H4 (cell line): ENCODE measurements at regions not wholly inside any gene's neighbourhood (a gene's known extent, or its start where the extent isn't known, plus 50 kb on each side); places are given as distances from the start of the nearest gene placed in this dataset.
"Not testable (repeated sequence)": the region's sequence is repeated elsewhere in the genome, so short reads cannot be mapped to it uniquely, and the experiment has no call there.

ENCODE experiments used
- DNase-seq: peaks from one replicate; pipeline ENCODE4 v3.0.0-alpha.2; 2015; ENCODE audit warnings: low spot score

DNA sequence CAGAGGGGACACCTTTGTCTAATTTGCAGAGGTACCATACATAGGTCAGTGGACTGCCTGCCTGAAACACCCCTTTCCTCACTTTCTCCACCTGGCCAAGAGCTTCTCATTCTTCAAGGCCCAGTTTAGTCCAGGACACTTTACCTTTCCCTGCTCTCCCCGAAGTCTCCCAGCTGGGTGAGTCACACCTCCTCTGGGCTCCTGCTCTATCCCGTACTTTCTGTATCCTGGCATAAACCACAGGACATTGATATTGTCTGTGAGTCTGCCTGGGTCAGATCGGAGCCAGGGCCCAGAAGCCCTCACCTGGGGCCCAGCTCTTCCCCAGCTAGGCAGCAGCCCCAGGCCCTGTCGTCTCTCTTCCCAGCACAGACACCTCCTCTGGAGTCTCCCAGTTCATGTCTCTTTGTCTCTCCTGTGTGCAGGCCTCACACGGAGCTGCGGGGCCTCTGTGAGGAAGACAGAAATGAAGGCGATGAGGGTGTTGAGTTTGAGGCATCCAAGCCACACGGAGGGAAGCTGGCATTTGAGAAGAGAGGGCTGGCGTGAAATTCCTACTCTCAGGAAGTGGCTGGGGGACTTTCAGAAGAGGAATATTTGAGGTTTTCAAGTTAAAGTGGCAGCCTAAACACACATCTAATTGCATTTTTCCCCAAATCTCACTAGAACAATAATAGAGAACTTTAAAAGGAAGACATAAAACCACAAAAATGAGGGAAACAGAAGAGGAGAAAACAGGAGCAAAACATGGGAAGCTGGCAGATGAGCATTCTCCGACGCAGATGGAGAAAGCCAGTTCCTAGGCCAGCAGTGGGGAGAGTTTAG, 79.6 kb upstream of the LAPTM4A start:
- DNase-seq = peak; percentile 11

DNA sequence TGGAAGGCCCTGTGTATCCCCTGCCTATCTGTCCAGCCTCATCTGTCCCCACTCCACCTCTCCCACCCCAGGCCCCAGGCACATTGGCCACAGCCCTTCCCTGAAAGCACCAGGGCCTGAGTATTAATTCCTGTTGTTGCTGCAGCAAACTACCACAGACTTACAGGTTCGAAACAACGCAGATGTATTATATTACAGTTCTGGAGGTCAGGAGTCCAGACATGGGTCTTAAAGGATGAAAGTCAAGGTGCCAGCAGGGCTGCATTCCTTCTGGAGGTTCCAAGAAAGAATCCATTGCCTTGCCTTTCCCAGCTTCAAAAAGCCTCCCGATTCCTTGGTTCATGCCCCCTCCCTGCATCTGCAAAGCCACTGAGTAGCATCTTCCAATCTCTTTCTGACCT, 78.7 kb upstream of the LAPTM4A start:
- no peak for DNase-seq

DNA sequence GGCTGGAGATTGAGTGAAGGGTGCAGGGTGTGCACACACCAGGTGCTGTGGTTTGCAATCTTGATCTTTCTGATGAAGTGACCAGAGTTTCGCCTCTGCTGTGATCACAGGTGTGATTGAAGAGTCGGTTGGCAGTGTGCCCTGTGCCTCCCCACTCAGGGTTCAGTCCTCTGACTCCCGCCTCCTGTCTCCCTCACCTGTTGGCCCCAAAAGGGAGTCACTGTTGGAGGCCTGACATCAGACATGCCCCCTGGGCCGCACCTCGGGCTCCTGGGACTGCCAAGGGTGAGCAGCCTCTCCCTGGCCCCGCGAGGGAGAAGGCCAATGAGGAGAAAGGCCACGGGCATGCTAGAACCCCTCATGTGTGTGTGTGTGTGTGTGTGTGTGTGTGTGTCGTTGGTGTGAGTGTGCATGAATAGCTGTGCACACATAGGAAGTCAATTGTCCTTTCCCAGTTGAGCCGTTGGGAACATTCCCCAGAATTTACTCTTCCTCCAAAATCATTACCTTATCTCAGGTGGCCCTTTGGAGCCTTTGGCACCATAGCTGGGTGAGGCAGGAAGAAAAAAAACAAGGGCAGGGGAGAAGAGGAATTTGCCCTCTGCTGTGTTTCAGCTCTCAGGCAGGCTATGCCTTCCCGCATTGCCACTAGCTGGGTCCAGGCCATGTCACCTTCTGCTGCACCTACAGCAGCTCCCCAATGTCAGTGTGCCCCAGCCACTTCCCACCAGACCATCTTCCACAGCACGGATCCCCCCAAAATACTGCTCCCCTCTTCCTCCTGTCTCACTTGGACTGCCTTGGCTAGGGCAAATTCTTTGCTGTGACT, 78.1 kb upstream of the LAPTM4A start:
- DNase-seq = no peak

DNA sequence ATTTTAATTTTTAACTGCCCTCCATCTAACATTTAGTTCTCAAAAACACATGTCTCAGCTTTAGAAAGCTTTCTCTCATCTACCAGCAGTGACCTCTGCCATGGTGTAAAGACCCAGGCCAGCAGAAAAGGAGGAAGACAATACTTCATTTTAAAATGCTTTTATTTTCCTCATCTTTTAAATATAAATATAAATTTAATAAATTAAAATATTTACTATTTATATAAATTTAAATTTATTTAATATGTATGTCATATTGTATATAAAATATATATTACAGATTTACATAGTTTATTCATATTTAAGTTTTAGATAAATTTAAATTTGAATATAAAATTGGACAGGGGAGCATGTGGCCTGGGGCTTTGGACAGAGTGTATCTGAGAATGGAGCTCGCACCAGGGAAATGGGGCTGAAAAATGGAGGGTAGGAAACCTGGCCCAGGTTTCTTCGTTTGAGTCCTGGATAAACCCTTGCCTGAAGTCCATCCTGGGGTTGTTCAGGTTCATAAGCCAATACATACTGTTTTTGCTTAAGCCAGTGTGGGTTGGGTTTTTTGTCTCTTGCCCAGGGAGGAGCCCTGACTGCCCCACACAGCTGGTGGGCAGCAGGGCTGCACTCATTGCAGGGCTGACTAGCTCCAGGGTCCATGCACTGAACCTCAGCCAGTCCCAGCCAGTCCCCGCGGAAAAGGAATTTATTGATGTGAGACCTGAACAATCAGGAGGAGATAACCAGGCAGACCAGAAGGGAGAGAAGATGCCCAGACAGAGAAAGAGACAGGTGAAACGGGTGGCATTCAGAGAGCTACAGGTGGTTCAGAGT, 77.3 kb upstream of the LAPTM4A start:
- no peak for DNase-seq

DNA sequence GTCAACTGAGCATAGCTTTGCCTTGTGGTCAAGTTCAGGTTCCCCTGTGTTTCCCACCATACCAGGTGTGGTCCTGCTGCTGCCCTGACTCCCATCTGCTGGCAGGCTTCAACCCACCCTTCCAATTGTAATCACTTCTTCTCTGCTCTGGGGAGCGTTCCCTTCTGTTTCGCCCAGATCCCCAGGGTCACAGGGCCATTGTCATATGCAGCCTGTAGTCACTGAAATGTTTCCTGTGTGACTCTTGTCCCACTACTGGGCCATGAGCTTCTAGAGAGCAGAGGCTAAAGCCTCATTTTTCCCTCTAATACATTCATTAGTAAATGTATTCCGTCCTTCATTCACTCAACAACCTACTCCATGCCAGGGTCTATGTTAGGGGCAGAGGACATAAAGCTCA, 75.0 kb upstream of the LAPTM4A start:
- no peak for DNase-seq

DNA sequence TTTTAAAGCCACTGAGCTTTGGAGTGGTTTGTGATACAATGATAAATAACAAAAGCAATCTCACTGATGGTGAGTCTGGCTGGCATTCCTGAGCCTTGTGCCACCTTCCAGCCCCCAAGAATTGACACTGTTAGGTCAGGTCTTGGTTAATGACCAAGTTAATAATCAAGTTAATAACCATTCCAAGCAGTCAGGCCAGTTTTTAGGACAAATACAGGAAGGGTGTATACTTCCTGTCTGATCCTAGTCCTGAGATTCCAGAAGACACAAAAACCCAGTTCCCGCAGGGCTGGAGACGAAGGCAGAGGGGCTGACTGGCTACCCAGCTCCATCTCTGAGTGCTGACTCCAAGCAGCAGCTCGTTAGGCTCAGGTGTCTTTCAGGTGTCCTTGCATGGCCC, 74.6 kb upstream of the LAPTM4A start:
- DNase-seq = no peak

DNA sequence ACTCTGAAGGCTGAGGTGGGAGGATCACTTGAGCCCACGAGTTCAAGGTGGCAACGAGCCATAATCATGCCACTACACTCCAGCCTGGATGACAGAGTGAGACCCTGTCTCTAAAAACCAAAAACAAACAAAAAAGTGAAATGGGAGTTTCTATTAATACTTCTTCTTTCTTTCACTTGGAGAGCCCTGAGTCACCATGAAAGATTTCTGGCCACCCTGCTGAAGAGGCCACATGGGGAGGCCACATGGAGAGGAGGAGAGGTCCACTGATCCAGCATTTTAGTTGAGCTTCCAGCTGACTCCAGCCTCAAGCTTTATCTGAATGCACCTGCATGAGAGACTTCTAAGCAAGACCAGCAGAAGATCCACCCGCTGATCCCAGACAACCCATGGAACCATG, 74.2 kb upstream of the LAPTM4A start:
- DNase-seq = no peak

DNA sequence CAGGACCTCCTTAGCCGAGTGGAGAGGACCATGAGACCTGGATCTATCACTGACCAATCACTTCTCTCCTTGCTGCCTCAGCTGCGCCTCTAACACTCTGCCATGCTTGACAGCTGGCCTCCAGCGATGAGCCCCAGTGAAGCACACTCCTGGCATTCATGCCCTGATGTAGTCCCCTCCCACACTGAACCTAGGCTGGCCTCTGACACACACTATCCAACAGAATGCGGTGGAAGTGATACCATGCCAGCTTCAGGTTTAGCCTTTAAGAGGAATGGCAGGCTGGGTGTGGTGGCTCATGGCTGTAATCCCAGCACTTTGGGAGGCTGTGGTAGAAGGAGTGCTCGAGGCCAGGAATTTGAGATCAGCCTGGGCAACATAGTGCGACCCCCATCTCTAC, 73.7 kb upstream of the LAPTM4A start:
- DNase-seq = no peak

DNA sequence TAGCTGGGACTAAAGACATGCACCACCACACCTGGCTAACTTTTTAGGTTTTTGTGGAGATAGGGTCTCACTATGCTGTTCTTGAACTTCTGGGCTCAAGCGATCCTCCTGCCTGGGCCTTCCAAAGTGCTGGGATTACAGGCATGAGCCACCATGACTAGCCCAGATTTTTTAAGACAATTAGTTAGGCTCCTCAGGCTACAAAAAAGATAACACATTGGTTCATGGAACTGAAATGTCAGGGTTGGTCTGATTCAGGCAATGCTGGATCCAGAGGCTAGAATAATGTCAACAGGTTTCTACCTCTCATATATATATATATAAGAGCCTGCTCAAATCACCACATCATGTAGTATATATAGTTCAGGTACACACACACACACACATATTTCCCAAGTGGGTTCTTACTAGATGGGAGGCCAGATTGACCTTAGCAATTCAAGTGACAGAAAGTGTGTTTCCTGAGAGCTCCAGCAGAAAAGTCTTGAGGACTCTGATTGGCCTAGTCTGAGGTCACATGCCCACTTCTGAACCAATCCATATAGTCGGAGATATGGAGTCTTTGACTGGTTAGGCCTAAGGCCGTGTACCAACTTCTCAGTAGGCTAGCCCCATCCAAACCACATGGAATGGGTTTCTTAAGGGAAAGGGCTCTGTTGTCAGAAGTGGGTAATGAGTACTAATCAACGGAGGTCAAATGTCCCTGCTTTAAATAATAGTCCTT, 72.6 kb upstream of the LAPTM4A start:
- DNase-seq = no peak

DNA sequence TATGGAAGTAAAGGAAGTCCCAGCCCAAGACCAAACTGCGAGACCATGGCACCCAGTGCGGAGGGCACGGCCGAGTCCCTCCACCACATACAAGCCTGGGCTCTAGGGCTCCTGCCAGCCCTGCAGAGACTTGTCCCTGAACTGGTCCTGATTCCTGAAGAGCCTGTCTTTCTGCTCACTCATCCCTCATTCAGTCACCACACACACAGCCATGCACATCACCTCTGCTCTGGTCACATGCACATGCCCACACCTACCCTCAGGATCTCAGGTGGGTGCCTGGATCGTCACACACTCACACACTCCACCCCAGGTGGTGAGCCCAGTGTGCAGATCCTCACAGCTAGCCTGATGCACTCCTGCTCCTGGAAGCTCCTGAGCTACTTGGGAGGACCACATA, 71.4 kb upstream of the LAPTM4A start:
- DNase-seq = no peak

DNA sequence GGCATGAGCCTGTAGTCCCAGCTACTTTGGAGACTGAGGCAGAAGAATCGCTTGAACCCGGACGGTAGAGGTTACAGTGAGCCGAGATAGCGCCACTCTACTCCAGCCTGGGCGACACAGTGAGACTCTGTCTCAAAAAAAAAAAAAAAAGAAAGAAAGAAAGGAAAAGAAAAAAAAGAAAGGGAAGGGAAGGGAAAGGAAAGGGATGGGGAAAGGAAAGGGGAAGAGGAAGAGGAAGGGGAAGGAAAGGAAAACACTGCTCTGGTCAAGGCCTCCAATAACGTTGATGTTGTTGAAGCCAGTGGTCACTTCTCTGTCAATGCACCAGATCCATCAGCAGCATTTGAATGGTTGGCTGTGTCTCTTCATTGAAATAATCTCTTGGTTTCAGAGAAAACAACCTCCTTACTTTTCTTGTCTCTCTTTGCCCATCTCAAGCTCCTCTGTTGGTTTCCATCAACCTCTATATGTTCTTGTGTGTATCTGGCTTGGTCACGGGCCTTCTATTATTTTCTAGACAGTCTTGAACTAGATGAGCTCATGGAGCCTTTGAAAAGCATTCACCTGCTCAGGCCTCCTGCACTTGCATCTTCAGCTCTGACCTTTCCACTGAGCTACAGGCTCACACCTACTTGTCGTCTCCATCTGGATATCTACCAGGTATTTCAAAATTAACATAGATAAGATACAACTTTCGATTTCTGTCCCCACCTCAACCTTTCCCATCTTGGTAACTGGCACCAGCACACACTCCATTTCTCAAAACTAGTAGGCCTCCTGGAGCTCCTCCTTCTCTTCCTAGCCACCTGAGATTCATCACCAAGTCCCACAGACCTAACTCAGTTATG, 69.4 kb upstream of the LAPTM4A start:
- DNase-seq = no peak

DNA sequence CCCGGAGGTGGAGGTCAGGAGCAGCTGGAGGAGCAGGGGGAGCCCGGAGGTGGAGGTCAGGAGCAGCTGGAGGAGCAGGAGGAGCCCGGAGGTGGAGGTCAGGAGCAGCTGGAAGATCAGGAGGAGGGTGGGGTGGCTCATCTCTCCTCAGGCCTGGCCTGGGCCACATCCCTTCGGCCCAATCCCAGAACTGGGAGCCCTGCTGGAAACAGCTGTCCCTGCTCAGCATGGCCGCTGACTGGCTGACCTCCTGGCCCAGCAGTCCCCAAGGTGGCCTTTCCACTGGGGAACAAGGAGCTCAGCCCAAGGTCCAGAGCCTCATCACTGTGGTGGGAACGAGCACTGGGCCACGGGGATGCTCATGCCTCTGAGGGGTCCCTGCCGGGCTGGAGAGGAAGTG, 66.6 kb upstream of the LAPTM4A start:
- no peak for DNase-seq

DNA sequence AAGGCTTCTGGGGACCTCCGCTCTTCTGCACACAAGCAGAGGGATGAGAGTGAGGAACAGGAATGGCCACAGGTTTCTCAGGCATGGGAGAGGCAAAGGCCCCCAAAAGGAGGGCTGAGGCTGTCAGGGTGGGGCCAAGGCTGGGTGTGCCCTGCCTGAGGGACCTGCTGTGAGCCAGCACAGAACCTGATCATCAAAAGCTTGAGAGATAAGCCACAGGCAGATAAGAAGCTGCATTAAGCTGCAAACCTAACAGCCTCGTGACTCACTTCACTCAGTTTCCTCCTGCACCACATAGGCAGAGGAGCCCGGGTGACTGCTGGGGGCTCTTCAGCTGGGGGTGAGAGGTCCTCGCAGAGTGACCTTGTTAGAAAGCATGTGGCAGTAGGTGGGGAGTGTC, 64.5 kb upstream of the LAPTM4A start:
- no peak for DNase-seq

DNA sequence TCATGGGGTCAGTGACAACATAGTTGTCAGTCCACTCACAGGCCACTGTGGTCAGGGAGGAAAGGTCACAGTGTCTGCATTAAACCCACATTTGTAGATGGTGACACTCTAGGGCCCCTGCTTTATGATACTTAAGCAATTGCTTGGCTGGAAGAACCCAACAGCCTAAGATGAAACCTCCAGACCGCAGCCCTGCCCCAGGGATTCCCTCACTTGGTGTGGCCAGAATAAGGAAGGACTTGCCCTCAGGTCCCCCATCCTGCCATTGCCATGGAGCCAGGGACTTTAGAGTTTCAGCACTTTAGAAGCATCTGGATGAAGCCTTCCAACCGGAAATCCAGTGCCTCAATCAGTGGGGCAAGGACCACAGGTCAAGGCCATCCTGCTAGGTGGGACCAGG, 63.9 kb upstream of the LAPTM4A start:
- no peak for DNase-seq

DNA sequence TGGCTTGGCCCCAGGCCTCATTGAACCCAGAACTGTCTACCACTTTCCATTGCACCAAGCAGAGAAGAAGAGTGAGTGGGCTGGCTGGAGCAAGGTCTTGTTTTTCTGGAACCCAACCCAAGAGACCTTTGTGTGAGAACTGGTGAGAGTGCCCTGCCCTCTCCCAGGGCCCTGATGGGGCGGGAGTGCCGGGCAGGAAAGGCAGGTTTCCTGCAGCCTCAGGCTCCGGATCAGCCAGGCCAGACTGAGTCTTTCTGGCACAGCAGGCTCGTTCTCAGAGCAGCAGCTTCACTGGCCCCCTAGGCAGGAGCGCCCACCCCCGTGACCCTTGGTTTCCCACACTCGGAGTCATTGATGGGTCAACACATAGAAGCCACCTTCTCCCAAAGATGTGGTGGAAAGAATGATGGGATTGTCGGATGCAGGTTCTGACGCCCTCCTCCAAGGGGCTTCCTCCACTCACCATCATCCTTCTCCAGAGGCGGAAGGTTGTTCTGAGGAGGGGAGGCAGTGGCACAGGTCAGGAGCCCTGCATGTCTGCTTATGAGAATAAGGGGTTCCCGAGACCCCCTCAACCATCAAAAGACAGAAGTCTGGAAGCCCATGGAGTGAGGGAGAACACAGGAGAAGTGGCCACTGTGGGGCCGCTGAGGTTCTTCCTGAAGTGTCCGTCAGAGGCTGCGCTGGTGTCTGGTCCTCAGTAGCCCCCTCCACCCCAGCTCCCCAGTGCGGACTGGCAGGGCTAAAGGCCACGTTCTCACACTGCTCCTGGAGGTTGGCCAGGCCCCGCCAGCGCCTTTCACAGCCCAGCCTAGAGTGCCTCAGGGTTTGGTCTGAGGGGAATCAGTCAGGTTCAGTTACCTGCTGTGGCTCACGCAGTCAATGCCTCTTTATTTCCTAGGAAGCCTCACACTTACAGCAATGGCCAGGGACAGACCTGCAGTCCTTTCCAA, 62.8 kb upstream of the LAPTM4A start:
- DNase-seq = no peak

DNA sequence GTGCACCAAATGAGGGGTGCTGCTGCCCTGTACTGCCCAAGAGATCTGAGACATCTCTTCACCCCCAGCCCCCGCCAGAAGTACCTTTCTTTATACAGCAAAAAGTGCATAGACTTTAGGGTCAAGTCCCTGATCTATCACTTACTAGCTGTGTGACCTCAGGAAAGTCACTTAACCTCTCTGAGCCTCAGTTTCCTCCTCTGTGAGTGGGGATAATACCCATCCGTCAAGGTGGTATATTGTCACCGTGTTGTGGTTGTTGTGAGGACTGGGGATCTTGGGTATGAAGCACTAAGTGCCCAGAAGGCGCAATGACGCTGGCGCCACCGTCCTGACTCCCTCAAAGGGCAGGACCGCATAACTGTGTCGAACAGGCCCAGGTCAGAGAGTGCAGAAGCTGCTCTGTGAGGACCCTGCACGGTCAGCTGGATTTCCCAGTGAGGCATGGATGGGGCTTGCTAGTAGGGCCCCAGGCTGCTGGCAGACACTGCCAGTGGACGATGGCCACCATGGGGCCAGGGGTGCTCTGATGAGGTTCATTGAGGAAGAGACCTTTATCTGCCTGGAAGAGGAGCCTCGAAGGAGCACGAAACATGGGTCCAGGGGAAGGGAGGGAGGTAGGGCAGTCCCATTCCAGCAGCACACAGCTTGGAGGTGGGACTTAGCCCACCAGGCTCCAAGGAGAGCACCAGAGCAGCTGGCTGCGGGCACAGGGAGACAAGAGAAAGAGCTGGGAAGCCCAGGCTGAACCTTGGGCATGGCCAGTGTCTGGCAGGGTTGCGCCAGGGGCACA, 61.8 kb upstream of the LAPTM4A start:
- DNase-seq = no peak

DNA sequence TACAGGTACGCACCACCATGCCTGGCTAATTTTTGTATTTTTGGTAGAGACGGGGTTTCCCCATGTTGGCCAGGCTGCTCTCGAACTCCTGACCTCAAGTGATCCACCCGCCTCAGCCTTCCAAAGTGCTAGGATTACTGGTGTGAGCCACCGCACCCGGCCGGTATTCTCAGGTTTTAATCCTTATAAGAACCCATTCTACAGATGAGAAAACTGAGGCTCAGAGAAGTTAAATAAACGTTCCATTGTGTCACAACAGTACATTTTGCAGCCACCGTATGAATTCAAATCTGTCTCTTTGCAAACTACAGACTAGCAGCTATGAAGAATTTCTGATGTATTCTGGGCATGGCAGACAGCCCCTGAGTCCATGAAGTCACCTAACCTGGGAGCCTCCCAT, 60.9 kb upstream of the LAPTM4A start:
- not testable (repeated sequence) for DNase-seq

DNA sequence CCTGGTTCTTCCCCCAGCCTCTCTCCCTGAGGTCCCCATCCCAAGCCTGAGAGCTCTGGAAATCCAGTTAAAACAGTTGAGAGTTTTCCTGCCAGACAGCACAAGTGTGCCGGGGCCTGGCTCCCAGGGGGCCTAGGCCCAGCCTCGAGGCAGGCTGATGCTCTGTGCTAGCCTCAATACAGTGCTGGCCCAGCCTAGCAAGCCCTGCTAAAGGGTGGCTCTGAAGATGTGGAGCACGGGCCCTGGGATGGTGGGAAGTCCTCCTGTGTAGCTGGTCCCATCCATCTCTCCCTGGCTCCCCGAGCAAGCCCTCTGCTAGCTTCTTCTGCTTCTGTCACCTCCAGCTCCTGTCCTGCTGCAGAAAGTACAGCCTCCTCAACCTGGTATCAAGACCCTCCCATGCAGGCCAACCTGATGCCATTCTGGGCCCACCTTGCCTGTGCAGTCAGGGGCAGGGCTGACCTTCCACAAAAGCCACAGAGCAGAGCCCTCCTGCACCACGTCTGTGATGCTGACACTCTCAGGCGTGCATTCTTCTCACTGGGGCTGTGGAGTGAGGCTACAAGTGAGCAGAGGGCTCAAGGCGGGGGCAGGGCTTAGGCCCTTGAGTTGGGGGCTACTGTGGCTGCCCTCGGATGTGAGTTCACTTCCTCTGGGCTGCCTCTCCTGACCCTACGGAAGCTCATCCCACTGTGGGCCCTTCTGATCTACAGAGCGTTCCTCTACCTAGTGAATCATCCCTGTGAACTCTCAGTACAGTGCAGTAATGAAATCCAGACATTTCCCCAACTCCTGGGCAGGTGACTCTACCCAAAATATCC, 60.1 kb upstream of the LAPTM4A start:
- DNase-seq = no peak
